SK-N-SH (cell line): ENCODE measurements at regions not wholly inside any gene's neighbourhood (a gene's known extent, or its start where the extent isn't known, plus 50 kb on each side); places are given as distances from the start of the nearest gene placed in this dataset.

Source experiments
- CTCF ChIA-PET: fragments of 300-600, 350-600 bp; formaldehyde crosslinking; extraction: SDS; loops from one replicate; lab custom pipeline; 2021; lab: Yijun Ruan, JAX
- POLR2A ChIA-PET: fragments of 350-600 bp; sonication (Branson Sonifier 250); formaldehyde crosslinking; extraction: SDS; loops from one replicate; lab custom pipeline; 2020; ENCODE audit warnings: antibody characterized with exemption, inconsistent platforms; lab: Yijun Ruan, JAX
- DNase-seq: peaks from one replicate; pipeline ENCODE4 v3.0.0; 2012
- H2AFZ ChIP-seq: fragments of 200-600 bp; sonication (generic); 2 replicates; pipeline ENCODE4 v1.8.1; 2016; ENCODE audit warnings: antibody characterized with exemption, mild to moderate bottlenecking, low read depth
- H3F3A ChIP-seq: fragments of 200-600 bp; sonication (generic); replicated peaks from 2 replicates; pipeline ENCODE3; 2016; ENCODE audit warnings: antibody characterized with exemption, mild to moderate bottlenecking; ENCODE audit not compliant: insufficient read depth
- H3K27ac ChIP-seq, 2 experiments: fragments of 200-500 bp in 1 of 2; fragments of 200-600 bp in 1 of 2; sonication (Bioruptor generic) in 1 of 2; sonication (generic), shearing (Covaris generic) in 1 of 2; 2 replicates each; pipeline versions ENCODE4 v1.5.1 to v1.6.1; 2014 to 2016; ENCODE audit warnings: low read depth in 2 of 2, inconsistent platforms in 1 of 2, low read length in 1 of 2, mild to moderate bottlenecking in 1 of 2, mixed read lengths in 1 of 2
- H3K27me3 ChIP-seq: fragments of 200-600 bp; sonication (generic), shearing (Covaris generic); 2 replicates; pipeline ENCODE4 v1.6.1; 2016; ENCODE audit warnings: mixed run types; ENCODE audit not compliant: insufficient read depth
- H3K36me3 ChIP-seq, 2 experiments: fragments of 200-500 bp in 1 of 2; fragments of 200-600 bp in 1 of 2; sonication (Bioruptor generic) in 1 of 2; sonication (generic) in 1 of 2; replicated peaks in 1 of 2; 2 replicates each; pipeline versions ENCODE3 to v1.5.1; 2014 to 2016; ENCODE audit warnings: low read length in 1 of 2, mild to moderate bottlenecking in 1 of 2; ENCODE audit not compliant: insufficient read depth in 2 of 2, control insufficient read depth in 1 of 2
- H3K4me1 ChIP-seq, 2 experiments: fragments of 200-500 bp in 1 of 2; fragments of 200-600 bp in 1 of 2; sonication (Bioruptor generic) in 1 of 2; sonication (generic), shearing (Covaris generic) in 1 of 2; 2 replicates each; pipeline versions ENCODE4 v1.5.1 to v1.6.1; 2014 to 2016; ENCODE audit warnings: low read depth in 1 of 2, low read length in 1 of 2, mixed run types in 1 of 2; ENCODE audit not compliant: insufficient read depth in 2 of 2, control insufficient read depth in 1 of 2
- H3K4me2 ChIP-seq: fragments of 200-600 bp; sonication (generic), shearing (Covaris generic); 2 replicates; pipeline ENCODE4 v1.6.1; 2017; ENCODE audit warnings: mixed run types
- H3K4me3 ChIP-seq, 2 experiments: fragments of 200-500 bp in 1 of 2; fragments of 200-600 bp in 1 of 2; sonication (Bioruptor generic) in 1 of 2; sonication (generic), shearing (Covaris generic) in 1 of 2; 2 replicates each; pipeline versions ENCODE4 v1.5.1 to v1.8.1; 2014 to 2016; ENCODE audit warnings: low read depth in 2 of 2, inconsistent platforms in 1 of 2, low read length in 1 of 2, mild to moderate bottlenecking in 1 of 2, mixed read lengths in 1 of 2, moderate library complexity in 1 of 2
- H3K79me2 ChIP-seq: fragments of 200-600 bp; sonication (generic); 2 replicates; pipeline ENCODE4 v1.8.1; 2017; ENCODE audit warnings: mild to moderate bottlenecking; ENCODE audit not compliant: insufficient read depth
- H3K9ac ChIP-seq: fragments of 200-600 bp; sonication (generic); 2 replicates; pipeline ENCODE4 v1.6.1; 2017; ENCODE audit warnings: mixed run types
- H3K9me2 ChIP-seq: fragments of 200-600 bp; sonication (generic); 2 replicates; pipeline ENCODE4 v1.6.1; 2017; ENCODE audit warnings: mixed run types
- H3K9me3 ChIP-seq: fragments of 200-600 bp; sonication (generic); 2 replicates; pipeline ENCODE4 v1.6.1; 2017; ENCODE audit warnings: mixed run types, mild to moderate bottlenecking, moderate library complexity
- H4K20me1 ChIP-seq: fragments of 200-600 bp; sonication (generic); 2 replicates; pipeline ENCODE4 v1.6.1; 2017; ENCODE audit warnings: mild to moderate bottlenecking, mixed run types; ENCODE audit not compliant: insufficient read depth
- ELF1 ChIP-seq: IDR thresholded peaks from 2 replicates; pipeline ENCODE4 v1.4.0; 2012
- EP300 ChIP-seq, 2 experiments: IDR thresholded peaks; 2 replicates each; pipeline versions ENCODE4 v1.4.0 to v1.6.1; 2012; ENCODE audit warnings: borderline replicate concordance in 1 of 2, low read depth in 1 of 2, low read length in 1 of 2
- EZH2phosphoT487 ChIP-seq: fragments of 200-600 bp; sonication (generic); IDR thresholded peaks from 2 replicates; pipeline ENCODE4 v1.6.1; 2017; ENCODE audit warnings: low read depth, mixed run types, mild to moderate bottlenecking, antibody characterized with exemption, moderate library complexity, borderline replicate concordance
- FOXJ3 ChIP-seq: sonication (generic); formaldehyde crosslinking; IDR thresholded peaks from 2 replicates; pipeline ENCODE4 v1.5.1; 2020; ENCODE audit warnings: mild to moderate bottlenecking, missing genetic modification reagents
- FOXM1 ChIP-seq: IDR thresholded peaks from 2 replicates; pipeline ENCODE4 v1.4.0; 2012; ENCODE audit warnings: low read depth, mild to moderate bottlenecking
- GATA2 ChIP-seq: sonication (generic); formaldehyde crosslinking; IDR thresholded peaks from 2 replicates; pipeline ENCODE4 v1.5.0; 2020; ENCODE audit warnings: mild to moderate bottlenecking, missing genetic modification reagents
- JUND ChIP-seq: IDR thresholded peaks from 2 replicates; pipeline ENCODE4 v1.4.0; 2012
- MXI1 ChIP-seq: IDR thresholded peaks from 2 replicates; pipeline ENCODE4 v1.6.1; 2012; ENCODE audit warnings: mild to moderate bottlenecking, low read depth, low read length, improper control_type of control experiment
- NFIC ChIP-seq: IDR thresholded peaks from 2 replicates; pipeline ENCODE4 v1.4.0; 2012; ENCODE audit warnings: borderline replicate concordance
- NRF1 ChIP-seq: IDR thresholded peaks from 2 replicates; pipeline ENCODE4 v1.6.1; 2012; ENCODE audit warnings: low read depth, mild to moderate bottlenecking, low read length
- PBX3 ChIP-seq: IDR thresholded peaks from 2 replicates; pipeline ENCODE4; 2012
- RAD21 ChIP-seq: IDR thresholded peaks from 2 replicates; pipeline ENCODE4 v1.6.1; 2012; ENCODE audit warnings: mild to moderate bottlenecking, low read length
- RCOR1 ChIP-seq: fragments of 150-350 bp; IDR thresholded peaks from 2 replicates; pipeline ENCODE4 v1.6.1; 2017; ENCODE audit warnings: antibody characterized with exemption, low read length
- REST ChIP-seq: IDR thresholded peaks from 2 replicates; pipeline ENCODE4 v1.6.1; 2012; ENCODE audit warnings: mild to moderate bottlenecking, low read depth, low read length, moderate library complexity
- RXRA ChIP-seq: IDR thresholded peaks from 2 replicates; pipeline ENCODE4 v1.4.0; 2012; ENCODE audit warnings: low read depth, mild to moderate bottlenecking, borderline replicate concordance
- SMC3 ChIP-seq: IDR thresholded peaks from 2 replicates; pipeline ENCODE4 v1.6.1; 2012; ENCODE audit warnings: low read depth, low read length, improper control_type of control experiment
- TEAD4 ChIP-seq: IDR thresholded peaks from 2 replicates; pipeline ENCODE4 v1.4.0; 2012; ENCODE audit warnings: mild to moderate bottlenecking, borderline replicate concordance; ENCODE audit not compliant: insufficient read depth
- whole genome bisulfite sequencing: methylation state at CpG from one replicate; pipeline ENCODE4 v1.1.6; 2017; ENCODE audit warnings: low lambda C conversion rate; 5-methylcytosine and 5-hydroxymethylcytosine counted together

GRCh38 chr15:29637555-29637954 is 184.7 kb downstream of the TJP1 start:
- Histone ChIP-seq H3K27ac (no peak overlapping the region), H3K4me3 (no peak overlapping the region), H3K9me2 (no peaks in the 10 kb centered on the region), H4K20me1 (no peaks in the 10 kb centered on the region), H2AFZ (no peak overlapping the region), H3K36me3 (no peaks in the 10 kb centered on the region), H3K79me2 (no peaks in the 10 kb centered on the region), H3K27me3 (peaks cover 4% of the 10 kb centered on the region; the same call in 1 of the 2 replicates), H3K4me2 (no peak overlapping the region), H3K4me1 (no peaks in the 10 kb centered on the region), H3K9ac (no peak overlapping the region), H3K9me3 (no peaks in the 10 kb centered on the region), H3F3A (no peaks in the 10 kb centered on the region)
- no peak for TF ChIP-seq NFIC
- TF ChIP-seq NRF1 = no peak
- WGBS = 59% methylated on average over 7 of the region's 7 CpGs
- ChIA-PET POLR2A (no interaction called here), CTCF (no interaction called here)
- DNase-seq = no peak

- TF ChIP-seq RXRA = no peak
- no peak for TF ChIP-seq RCOR1
- no peak for TF ChIP-seq JUND
- TF ChIP-seq FOXJ3 (CRISPR knock-in tag) = no peak
- TF ChIP-seq, all 33 proteins: peak for 0
- CTCF ChIA-PET = interaction anchor here (1.3 kb wide), 1 partner anchor 23 kb away, joined by 3 read pairs; no protein-coding TSS in a partner anchor
Observed at GRCh38 chr15:29636921-29637320, 185.3 kb downstream of the TJP1 start.

GRCh38 chr15:29636140-29636539 is 186.1 kb downstream of the TJP1 start:
- H2AFZ ChIP-seq = no peak overlapping the region
- no peak overlapping the region for H3K4me2 ChIP-seq
- DNase-seq = no peak
- H3K9ac ChIP-seq = no peak overlapping the region
- no peaks in the 10 kb centered on the region for H3K9me2 ChIP-seq
- H4K20me1 ChIP-seq = no peaks in the 10 kb centered on the region
- no peak overlapping the region for H3K27ac ChIP-seq
- H3K36me3 ChIP-seq = no peaks in the 10 kb centered on the region
- 64% methylated on average over 13 of the region's 13 CpGs for WGBS
- H3K27me3 ChIP-seq = peaks cover 10% of the 10 kb centered on the region; the same call in 1 of the 2 replicates
- H3K4me1 ChIP-seq = peaks cover 0 to 4% of the 10 kb centered on the region in 2 experiments; a peak in 1 of 4 replicates
- ChIA-PET CTCF (interaction anchor here (1.3 kb wide), 1 partner anchor 22 kb away, joined by 3 read pairs; no protein-coding TSS in a partner anchor), POLR2A (no interaction called here)
- H3F3A ChIP-seq = no peaks in the 10 kb centered on the region
- no peaks in the 10 kb centered on the region for H3K79me2 ChIP-seq
- no peak overlapping the region for H3K4me3 ChIP-seq
- no peaks in the 10 kb centered on the region for H3K9me3 ChIP-seq
- TF ChIP-seq RAD21 (no peak), SMC3 (no peak), NRF1 (no peak), RXRA (no peak), MXI1 (no peak), GATA2 (no peak), EZH2phosphoT487 (no peak), TEAD4 (no peak), EP300 (IDR thresholded peaks at IDR 0.05; ENCODE audit: borderline replicate concordance in 1 of 2, low read depth in 1 of 2, low read length in 1 of 2) (no peak), PBX3 (no peak), REST (no peak), FOXM1 (no peak), ELF1 (no peak)

More at GRCh38 chr15:29636921-29637320, 185.3 kb downstream of the TJP1 start:
- Histone ChIP-seq H2AFZ (no peak overlapping the region), H3K27me3 (peaks cover 10% of the 10 kb centered on the region; the same call in 1 of the 2 replicates), H3K9me3 (no peaks in the 10 kb centered on the region), H3K27ac (no peak overlapping the region), H3K36me3 (no peaks in the 10 kb centered on the region), H3F3A (no peaks in the 10 kb centered on the region), H3K9me2 (no peaks in the 10 kb centered on the region), H3K4me1 (no peaks in the 10 kb centered on the region), H3K79me2 (no peaks in the 10 kb centered on the region), H3K4me2 (no peak overlapping the region), H3K9ac (no peak overlapping the region), H3K4me3 (no peak overlapping the region), H4K20me1 (no peaks in the 10 kb centered on the region)
- DNase-seq = no peak
- POLR2A ChIA-PET = no interaction called here
